Amygdala (tissue), 56 donors: ENCODE measurements at regions not wholly inside any gene's neighbourhood (a gene's known extent, or its start where the extent isn't known, plus 50 kb on each side); places are given as distances from the start of the nearest gene placed in this dataset.

Source experiments
- DNase-seq, 56 donors: peaks; one replicate each; lab custom pipeline; 2025; lab: John Stamatoyannopoulos, UW

DNA sequence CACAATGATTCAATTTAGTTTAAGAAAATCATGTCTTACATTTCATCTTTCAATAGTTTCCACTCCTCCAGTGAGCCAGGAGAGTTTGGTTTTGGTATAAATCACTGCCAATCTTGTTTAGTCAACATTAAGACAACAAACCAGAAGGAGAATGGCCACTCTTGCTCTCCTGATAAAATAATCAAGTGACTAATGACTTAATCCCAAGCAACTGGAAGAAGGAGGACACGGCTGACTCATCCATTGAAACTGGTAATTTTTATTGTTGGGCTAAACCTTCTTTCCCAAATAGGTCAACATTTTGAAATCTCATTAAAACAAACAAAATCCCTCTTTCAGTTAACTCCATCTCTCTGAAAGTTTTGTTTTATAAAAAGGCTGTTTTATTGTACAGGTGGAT, 230.2 kb downstream of the CLCN4 start:
- no peak for DNase-seq

DNA sequence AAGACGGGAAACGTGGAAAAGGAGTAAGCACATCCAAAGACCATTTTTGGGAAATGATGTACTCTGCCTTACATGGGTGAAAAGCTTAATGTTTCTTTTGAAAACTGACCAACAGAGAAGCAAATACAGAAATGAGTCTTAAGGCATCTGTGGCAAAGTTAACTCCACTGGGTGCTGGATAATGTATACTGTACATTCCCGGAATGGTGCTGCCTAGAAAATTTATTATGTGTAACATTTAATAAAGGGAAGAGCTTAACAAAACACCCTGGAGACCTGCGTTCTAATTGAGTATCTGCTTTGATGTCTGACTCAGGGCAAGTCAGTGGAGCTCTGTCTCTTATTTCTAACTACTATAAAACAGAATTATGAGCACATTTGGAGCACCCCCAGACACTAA, 230.2 kb downstream of the MID1 start:
- no peak for DNase-seq

DNA sequence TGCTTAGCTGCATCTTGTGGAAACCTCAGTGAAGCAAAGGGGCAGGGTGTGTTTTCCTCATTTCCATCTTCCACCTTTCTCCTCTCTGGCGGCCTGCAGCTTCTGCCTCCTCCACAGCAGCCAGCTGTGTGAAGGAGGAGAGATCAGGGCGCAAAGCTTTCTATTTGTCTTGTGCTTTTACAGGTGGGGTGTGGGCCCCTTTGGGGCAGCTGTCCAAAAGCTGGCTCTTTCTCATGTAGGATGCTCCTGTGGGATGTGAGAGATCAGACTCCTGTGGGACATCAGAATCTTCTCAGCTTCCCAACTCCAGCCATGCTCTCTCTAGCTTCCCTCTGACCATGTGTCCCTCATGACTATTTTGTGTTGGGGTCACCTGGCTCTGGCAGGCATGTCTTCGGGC, 227.1 kb downstream of the MID1 start:
- no peak for DNase-seq

DNA sequence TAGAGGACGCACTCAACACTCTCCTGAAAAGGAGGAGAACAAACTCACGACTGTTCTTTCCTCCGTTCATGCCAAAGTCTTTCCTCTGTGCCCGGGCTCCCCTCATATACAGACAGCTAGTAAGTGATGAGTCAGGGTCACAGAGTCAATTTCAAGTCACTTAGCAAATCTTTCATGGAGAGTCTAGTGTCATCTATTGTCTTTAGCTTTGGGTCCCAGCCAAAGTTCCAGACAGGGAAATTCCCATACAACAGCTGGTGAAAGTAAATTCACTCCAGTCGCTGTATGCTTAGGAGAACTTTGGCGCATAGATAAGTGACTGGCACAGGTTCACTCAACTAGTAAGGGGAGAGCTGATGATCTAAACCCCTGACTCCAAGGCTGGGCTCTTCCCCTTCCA, 226.5 kb downstream of the MID1 start:
- DNase-seq, result no peak

DNA sequence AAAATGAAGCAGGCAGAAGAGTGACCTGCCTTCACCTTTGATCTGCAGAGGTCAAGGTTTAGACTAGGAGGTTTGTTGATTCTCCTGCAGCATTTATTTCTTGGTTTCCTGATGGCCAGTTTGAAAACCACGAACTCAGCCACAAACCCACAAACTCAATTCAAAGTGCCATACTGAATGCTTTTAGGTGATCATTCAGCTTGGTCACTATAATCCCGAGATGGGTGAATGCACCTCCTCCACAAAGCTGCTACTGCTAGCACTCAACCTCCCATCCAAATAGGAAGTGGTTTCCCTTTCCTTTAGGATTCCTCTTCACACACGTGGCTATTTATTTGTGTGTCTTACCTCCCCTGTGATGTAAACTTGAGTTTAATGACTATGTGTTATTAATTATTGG, 225.2 kb downstream of the MID1 start:
- no peak for DNase-seq
